MM.1S (cell line): ENCODE measurements at regions not wholly inside any gene's neighbourhood (a gene's known extent, or its start where the extent isn't known, plus 50 kb on each side); places are given as distances from the start of the nearest gene placed in this dataset.

Experiments
- CTCF ChIP-seq: fragments of 300-600 bp; sonication (generic); IDR thresholded peaks from 2 replicates; pipeline ENCODE4 v1.5.1; 2016; ENCODE audit warnings: antibody characterized with exemption, low read length, mixed read lengths
- EZH2 ChIP-seq: fragments of 300-600 bp; sonication (generic); optimal IDR thresholded peaks from 2 replicates; pipeline ENCODE3; 2017; ENCODE audit warnings: low read depth, mild to moderate bottlenecking, antibody characterized with exemption, low read length, mixed read lengths

DNA sequence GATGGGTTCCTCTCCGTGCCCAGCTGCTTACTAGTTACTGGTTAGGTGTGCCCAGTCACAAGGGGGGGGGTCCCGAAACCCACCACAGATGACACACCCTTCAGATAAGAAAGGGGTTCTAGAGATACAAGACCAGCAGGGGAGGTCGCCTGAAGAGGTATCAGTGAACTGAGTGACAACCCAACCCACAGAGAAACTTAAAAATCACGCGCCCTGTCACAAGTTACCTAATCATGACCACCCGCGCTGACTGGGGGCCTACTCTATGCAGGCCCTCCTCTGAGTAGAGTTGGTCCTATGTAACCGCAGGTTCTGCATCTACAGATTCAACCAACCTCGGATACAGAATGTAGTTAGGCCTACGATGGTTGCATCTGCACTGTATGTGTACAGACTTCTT, 210.3 kb upstream of the SFSWAP start:
- no peak for TF ChIP-seq CTCF
- no peak for TF ChIP-seq EZH2
